ENCODE measurements at regions not wholly inside any gene's neighbourhood (a gene's known extent, or its start where the extent isn't known, plus 50 kb on each side); places are given as distances from the start of the nearest gene placed in this dataset.

- no peak for DNase-seq (ENCODE audit: low read depth)
These were observed 116.6 kb upstream of the PLXNC1 start for GRCh38 chr12:94031763-94032162.

GRCh38 chr12:94032368-94032767 is 116.0 kb upstream of the PLXNC1 start:
- DNase-seq (ENCODE audit: low read depth): no peak

- DNase-seq (ENCODE audit: low read depth): no peak
These were observed 115.3 kb upstream of the PLXNC1 start for GRCh38 chr12:94033101-94033500.

GRCh38 chr12:94033784-94034183 is 114.6 kb upstream of the PLXNC1 start:
- no peak for DNase-seq (ENCODE audit: low read depth)

GRCh38 chr12:94037444-94037843 is 110.9 kb upstream of the PLXNC1 start:
- DNase-seq (ENCODE audit: low read depth): no peak

- DNase-seq (ENCODE audit: low read depth): no peak
These were observed 109.8 kb upstream of the PLXNC1 start for GRCh38 chr12:94038605-94039004.

GRCh38 chr12:94039199-94039840 is 109.1 kb upstream of the PLXNC1 start:
- no peak for DNase-seq (ENCODE audit: low read depth)

- DNase-seq (ENCODE audit: low read depth): no peak
These were observed 108.5 kb upstream of the PLXNC1 start for GRCh38 chr12:94039914-94040313.

GRCh38 chr12:94041850-94042249 is 106.5 kb upstream of the PLXNC1 start:
- no peak for DNase-seq (ENCODE audit: low read depth)

- DNase-seq (ENCODE audit: low read depth): no peak
These were observed 106.1 kb upstream of the PLXNC1 start for GRCh38 chr12:94042321-94042720.

GRCh38 chr12:94046626-94047410 is 101.6 kb upstream of the PLXNC1 start:
- DNase-seq (ENCODE audit: low read depth): no peak

GRCh38 chr12:94047781-94048567 is 100.4 kb upstream of the PLXNC1 start:
- no peak for DNase-seq (ENCODE audit: low read depth)

GRCh38 chr12:94048757-94049156 is 99.6 kb upstream of the PLXNC1 start:
- DNase-seq (ENCODE audit: low read depth): no peak

GRCh38 chr12:94049718-94050117 is 98.7 kb upstream of the PLXNC1 start:
- no peak for DNase-seq (ENCODE audit: low read depth)

GRCh38 chr12:94053676-94054075 is 94.7 kb upstream of the PLXNC1 start:
- no peak for DNase-seq (ENCODE audit: low read depth)

GRCh38 chr12:94055528-94055927 is 92.8 kb upstream of the PLXNC1 start:
- no peak for DNase-seq (ENCODE audit: low read depth)

GRCh38 chr12:94056419-94057158 is 91.8 kb upstream of the PLXNC1 start:
- DNase-seq (ENCODE audit: low read depth): no peak

GRCh38 chr12:94057262-94058151 is 90.9 kb upstream of the PLXNC1 start:
- no peak for DNase-seq (ENCODE audit: low read depth)

GRCh38 chr12:94059394-94060368 is 88.7 kb upstream of the PLXNC1 start:
- DNase-seq (ENCODE audit: low read depth): no peak

- DNase-seq (ENCODE audit: low read depth): no peak
These were observed 86.2 kb upstream of the PLXNC1 start for GRCh38 chr12:94062194-94062593.

Measured in activated T-helper 1 cell treated with Interleukin-2 at 50 U/mL for 16 hours (primary cell).